Tibial artery (tissue), 4 donors: ENCODE measurements at regions not wholly inside any gene's neighbourhood (a gene's known extent, or its start where the extent isn't known, plus 50 kb on each side); places are given as distances from the start of the nearest gene placed in this dataset.

Source experiments
- DNase-seq, 2 donors: peaks; one replicate each; pipeline ENCODE4 v3.0.0-alpha.2; 2019
- H3K27ac ChIP-seq, 2 donors: fragments of 200-600 bp; sonication (generic) in 1 of 2; 1 replicate in 1 of 2; 2 replicates in 1 of 2; pipeline ENCODE4 v1.5.1; 2018 to 2019; ENCODE audit warnings: mild to moderate bottlenecking in 1 of 2
- H3K27me3 ChIP-seq, 2 donors: fragments of 200-600 bp; sonication (generic) in 1 of 2; one replicate each; pipeline versions ENCODE4 v1.5.1 to v1.6.0; 2016 to 2019
- H3K36me3 ChIP-seq, 3 donors: fragments of 200-600 bp; sonication (generic) in 2 of 3; one replicate each; pipeline ENCODE4 v1.5.1; 2016 to 2019; ENCODE audit warnings: mild to moderate bottlenecking in 2 of 3
- H3K4me1 ChIP-seq, 4 donors: fragments of 200-600 bp; sonication (generic) in 2 of 4; 1 replicate in 3 of 4; 2 replicates in 1 of 4; pipeline ENCODE4 v1.5.1; 2016 to 2019
- H3K4me3 ChIP-seq, 2 donors: fragments of 200-600 bp; sonication (generic) in 1 of 2; 1 replicate in 1 of 2; 2 replicates in 1 of 2; pipeline ENCODE4 v1.5.1; 2018 to 2019; ENCODE audit warnings: mild to moderate bottlenecking in 2 of 2
- H3K9me3 ChIP-seq, 3 donors: fragments of 200-600 bp; sonication (generic) in 1 of 3; one replicate each; pipeline ENCODE4 v1.5.1; 2016 to 2019
- CTCF ChIP-seq, 2 experiments: fragments of 200-600 bp in 1 of 2; fragments of 450-650 bp in 1 of 2; IDR thresholded peaks; one replicate each; pipeline ENCODE4 v1.5.1; 2017 to 2019; ENCODE audit warnings: antibody characterized with exemption in 2 of 2, mild to moderate bottlenecking in 1 of 2, moderate library complexity in 1 of 2
- intact Hi-C: fragments of 100-400 bp; cut with DNase I; formaldehyde crosslinking; loops from one replicate; pipeline ENCODE4 v1.15.0; 2023; ENCODE audit warnings: low total_unique reads

- Histone ChIP-seq H3K27ac (no peak overlapping the region), H3K4me1 (peaks cover 0 to 28% (median 4%) of the 10 kb centered on the region in 4 donors), H3K9me3 (no peaks in the 10 kb centered on the region), H3K36me3 (no peaks in the 10 kb centered on the region), H3K4me3 (no peak overlapping the region), H3K27me3 (no peaks in the 10 kb centered on the region)
- intact Hi-C loops = no loop called here
- no peak for TF ChIP-seq CTCF (IDR thresholded peaks at IDR 0.05)
- no peak for DNase-seq
Measured at GRCh38 chr12:93139028-93139665, 210.1 kb upstream of the EEA1 start.

GRCh38 chr12:93140325-93140724, 211.2 kb upstream of the EEA1 start:
- intact Hi-C loops = no loop called here
- H3K27ac ChIP-seq = no peak overlapping the region

GRCh38 chr12:93140801-93141200, 211.7 kb upstream of the EEA1 start:
- H3K4me1 ChIP-seq = peaks cover 0 to 15% (median 4%) of the 10 kb centered on the region in 4 donors
- no peaks in the 10 kb centered on the region for H3K27me3 ChIP-seq
- H3K9me3 ChIP-seq = no peaks in the 10 kb centered on the region
- TF ChIP-seq CTCF (IDR thresholded peaks at IDR 0.05) = no peak
- DNase-seq = no peak
- no peaks in the 10 kb centered on the region for H3K36me3 ChIP-seq
- intact Hi-C loops = no loop called here
- H3K27ac ChIP-seq = no peak overlapping the region
- no peak overlapping the region for H3K4me3 ChIP-seq

More at GRCh38 chr12:93140325-93140724, 211.2 kb upstream of the EEA1 start:
- H3K4me3 ChIP-seq = no peak overlapping the region
- TF ChIP-seq CTCF (IDR thresholded peaks at IDR 0.05) = no peak
- DNase-seq = no peak
- H3K36me3 ChIP-seq = no peaks in the 10 kb centered on the region
- peaks cover 0 to 19% (median 4%) of the 10 kb centered on the region in 4 donors for H3K4me1 ChIP-seq
- no peaks in the 10 kb centered on the region for H3K27me3 ChIP-seq
- H3K9me3 ChIP-seq = no peaks in the 10 kb centered on the region

- DNase-seq = no peak
- H3K4me3 ChIP-seq = no peak overlapping the region
- H3K9me3 ChIP-seq = no peaks in the 10 kb centered on the region
- intact Hi-C loops = no loop called here
- H3K27ac ChIP-seq = no peak overlapping the region
- H3K27me3 ChIP-seq = no peaks in the 10 kb centered on the region
- no peak for TF ChIP-seq CTCF (IDR thresholded peaks at IDR 0.05)
- H3K36me3 ChIP-seq = no peaks in the 10 kb centered on the region
- peaks cover 0 to 5% (median 0%) of the 10 kb centered on the region in 4 donors for H3K4me1 ChIP-seq
Measured at GRCh38 chr12:93142881-93143280, 213.8 kb upstream of the EEA1 start.

- Histone ChIP-seq H3K4me3 (no peak overlapping the region), H3K36me3 (no peaks in the 10 kb centered on the region), H3K4me1 (no peaks in the 10 kb centered on the region), H3K27me3 (no peaks in the 10 kb centered on the region), H3K27ac (no peak overlapping the region), H3K9me3 (no peaks in the 10 kb centered on the region)
- intact Hi-C loops = no loop called here
- no peak for TF ChIP-seq CTCF (IDR thresholded peaks at IDR 0.05)
- no peak for DNase-seq
Measured at GRCh38 chr12:93144109-93144508, 215.0 kb upstream of the EEA1 start.

- H3K9me3 ChIP-seq = no peaks in the 10 kb centered on the region
- DNase-seq = no peak
- TF ChIP-seq CTCF (IDR thresholded peaks at IDR 0.05) = no peak
- H3K27me3 ChIP-seq = no peaks in the 10 kb centered on the region
- H3K36me3 ChIP-seq = no peaks in the 10 kb centered on the region
- no peak overlapping the region for H3K27ac ChIP-seq
- H3K4me1 ChIP-seq = no peaks in the 10 kb centered on the region
- H3K4me3 ChIP-seq = no peak overlapping the region
- intact Hi-C loops = no loop called here
Measured at GRCh38 chr12:93145086-93145485, 216.0 kb upstream of the EEA1 start.
